ENCODE measurements at regions not wholly inside any gene's neighbourhood (a gene's known extent, or its start where the extent isn't known, plus 50 kb on each side); places are given as distances from the start of the nearest gene placed in this dataset.

DNA sequence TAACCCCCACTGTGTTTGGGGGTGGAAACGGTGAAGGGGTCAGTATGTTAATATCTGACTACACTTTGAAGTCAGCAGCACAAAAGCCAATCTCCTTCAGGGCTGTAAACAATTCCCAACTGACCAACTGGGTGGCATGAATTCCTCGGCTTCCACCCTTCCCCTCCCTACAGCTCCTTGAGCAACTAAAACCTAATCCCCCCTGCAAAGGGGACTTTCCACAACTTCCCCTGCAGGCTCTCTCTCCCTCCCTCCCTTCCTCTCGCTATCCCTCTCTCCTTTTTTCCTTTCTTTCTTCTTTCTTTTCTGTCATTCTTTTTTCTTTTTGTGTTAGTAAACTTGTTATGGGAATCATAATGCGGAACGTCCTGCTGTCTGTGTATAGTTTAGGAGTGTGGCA, 65.1 kb upstream of the PTCH1 start:
- no peak overlapping the region for H2AFZ ChIP-seq (ENCODE audit: low read depth, low read length, poor library complexity, severe bottlenecking)
- no peak overlapping the region for H3K4me2 ChIP-seq (ENCODE audit: low read length)
- no peaks in the 10 kb centered on the region for H4K20me1 ChIP-seq (ENCODE audit: insufficient read depth)
- ChIA-PET CTCF (no interaction called here), POLR2A (no interaction called here), RAD21 (ENCODE audit: low non-redundant PET in 1 of 2, low total read pairs in 2 of 2, uncharacterized antibody in 2 of 2, unreplicated experiment in 2 of 2) (no interaction called here)
- intact Hi-C loops (cut with micrococcal nuclease): no loop called here
- H3K79me2 ChIP-seq (ENCODE audit: insufficient read depth, low read length): no peaks in the 10 kb centered on the region
- no peak overlapping the region for H3K27ac ChIP-seq (ENCODE audit: low read depth, low read length)
- H3K27me3 ChIP-seq (ENCODE audit: insufficient read depth, low read length): no peaks in the 10 kb centered on the region
- TF ChIP-seq, protein P1, sequence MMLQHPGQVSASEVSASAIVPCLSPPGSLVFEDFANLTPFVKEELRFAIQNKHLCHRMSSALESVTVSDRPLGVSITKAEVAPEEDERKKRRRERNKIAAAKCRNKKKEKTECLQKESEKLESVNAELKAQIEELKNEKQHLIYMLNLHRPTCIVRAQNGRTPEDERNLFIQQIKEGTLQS (IDR thresholded peaks at IDR 0.05): no peak
- no peak for TF ChIP-seq POLR2AphosphoS5 (IDR thresholded peaks at IDR 0.05; ENCODE audit: low read depth, low read length)
- TF ChIP-seq SRF (IDR thresholded peaks at IDR 0.05; ENCODE audit: low read depth): no peak
- no peak for TF ChIP-seq TCF7L2 (IDR thresholded peaks at IDR 0.05; ENCODE audit: borderline replicate concordance, extremely low read depth, insufficient read depth, insufficient read length)
- no peak for TF ChIP-seq YY1 (IDR thresholded peaks at IDR 0.05; ENCODE audit: extremely low read depth, insufficient replicate concordance, low read depth, low read length)
- TF ChIP-seq EZH2phosphoT487 (IDR thresholded peaks at IDR 0.05; ENCODE audit: borderline replicate concordance): no peak
- no peak for TF ChIP-seq FOSL1 (IDR thresholded peaks at IDR 0.05; ENCODE audit: low read depth)
- TF ChIP-seq ELF1 (IDR thresholded peaks at IDR 0.05; ENCODE audit: borderline replicate concordance, low read depth): no peak
- TF ChIP-seq SP1 (IDR thresholded peaks at IDR 0.05; ENCODE audit: low read depth): no peak
- TF ChIP-seq CBX3 (IDR thresholded peaks at IDR 0.05; ENCODE audit: low read depth): no peak
- TF ChIP-seq, protein P2, sequence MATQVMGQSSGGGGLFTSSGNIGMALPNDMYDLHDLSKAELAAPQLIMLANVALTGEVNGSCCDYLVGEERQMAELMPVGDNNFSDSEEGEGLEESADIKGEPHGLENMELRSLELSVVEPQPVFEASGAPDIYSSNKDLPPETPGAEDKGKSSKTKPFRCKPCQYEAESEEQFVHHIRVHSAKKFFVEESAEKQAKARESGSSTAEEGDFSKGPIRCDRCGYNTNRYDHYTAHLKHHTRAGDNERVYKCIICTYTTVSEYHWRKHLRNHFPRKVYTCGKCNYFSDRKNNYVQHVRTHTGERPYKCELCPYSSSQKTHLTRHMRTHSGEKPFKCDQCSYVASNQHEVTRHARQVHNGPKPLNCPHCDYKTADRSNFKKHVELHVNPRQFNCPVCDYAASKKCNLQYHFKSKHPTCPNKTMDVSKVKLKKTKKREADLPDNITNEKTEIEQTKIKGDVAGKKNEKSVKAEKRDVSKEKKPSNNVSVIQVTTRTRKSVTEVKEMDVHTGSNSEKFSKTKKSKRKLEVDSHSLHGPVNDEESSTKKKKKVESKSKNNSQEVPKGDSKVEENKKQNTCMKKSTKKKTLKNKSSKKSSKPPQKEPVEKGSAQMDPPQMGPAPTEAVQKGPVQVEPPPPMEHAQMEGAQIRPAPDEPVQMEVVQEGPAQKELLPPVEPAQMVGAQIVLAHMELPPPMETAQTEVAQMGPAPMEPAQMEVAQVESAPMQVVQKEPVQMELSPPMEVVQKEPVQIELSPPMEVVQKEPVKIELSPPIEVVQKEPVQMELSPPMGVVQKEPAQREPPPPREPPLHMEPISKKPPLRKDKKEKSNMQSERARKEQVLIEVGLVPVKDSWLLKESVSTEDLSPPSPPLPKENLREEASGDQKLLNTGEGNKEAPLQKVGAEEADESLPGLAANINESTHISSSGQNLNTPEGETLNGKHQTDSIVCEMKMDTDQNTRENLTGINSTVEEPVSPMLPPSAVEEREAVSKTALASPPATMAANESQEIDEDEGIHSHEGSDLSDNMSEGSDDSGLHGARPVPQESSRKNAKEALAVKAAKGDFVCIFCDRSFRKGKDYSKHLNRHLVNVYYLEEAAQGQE (IDR thresholded peaks at IDR 0.05; ENCODE audit: low read depth): no peak
- no peak for TF ChIP-seq ZFX (IDR thresholded peaks at IDR 0.05)
- TF ChIP-seq EZH2 (IDR thresholded peaks at IDR 0.05): no peak
- no peak for TF ChIP-seq RAD21 (IDR thresholded peaks at IDR 0.05; ENCODE audit: low read depth)
- TF ChIP-seq SIN3A (IDR thresholded peaks at IDR 0.05; ENCODE audit: low read depth): no peak
- TF ChIP-seq, protein P3, sequence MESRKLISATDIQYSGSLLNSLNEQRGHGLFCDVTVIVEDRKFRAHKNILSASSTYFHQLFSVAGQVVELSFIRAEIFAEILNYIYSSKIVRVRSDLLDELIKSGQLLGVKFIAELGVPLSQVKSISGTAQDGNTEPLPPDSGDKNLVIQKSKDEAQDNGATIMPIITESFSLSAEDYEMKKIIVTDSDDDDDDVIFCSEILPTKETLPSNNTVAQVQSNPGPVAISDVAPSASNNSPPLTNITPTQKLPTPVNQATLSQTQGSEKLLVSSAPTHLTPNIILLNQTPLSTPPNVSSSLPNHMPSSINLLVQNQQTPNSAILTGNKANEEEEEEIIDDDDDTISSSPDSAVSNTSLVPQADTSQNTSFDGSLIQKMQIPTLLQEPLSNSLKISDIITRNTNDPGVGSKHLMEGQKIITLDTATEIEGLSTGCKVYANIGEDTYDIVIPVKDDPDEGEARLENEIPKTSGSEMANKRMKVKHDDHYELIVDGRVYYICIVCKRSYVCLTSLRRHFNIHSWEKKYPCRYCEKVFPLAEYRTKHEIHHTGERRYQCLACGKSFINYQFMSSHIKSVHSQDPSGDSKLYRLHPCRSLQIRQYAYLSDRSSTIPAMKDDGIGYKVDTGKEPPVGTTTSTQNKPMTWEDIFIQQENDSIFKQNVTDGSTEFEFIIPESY (IDR thresholded peaks at IDR 0.05; ENCODE audit: extremely low read depth, insufficient replicate concordance, low read length): no peak
- H3K9ac ChIP-seq (ENCODE audit: low read length): no peak overlapping the region
- H3K4me3 ChIP-seq (replicated peaks in 1 of 2; ENCODE audit: low read depth in 1 of 2, low read length in 2 of 2): no peak overlapping the region
- no TSS peak for BruUV-seq (replicated peaks)
- H3K36me3 ChIP-seq (ENCODE audit: control insufficient read depth in 1 of 2, insufficient read depth in 2 of 2, low read length in 2 of 2): no peaks in the 10 kb centered on the region
- no peaks in the 10 kb centered on the region for H3K9me3 ChIP-seq (ENCODE audit: control insufficient read depth in 1 of 2, insufficient read depth in 1 of 2, low read depth in 1 of 2, low read length in 2 of 2)
- no peak for ATAC-seq
- H3K9me2 ChIP-seq (ENCODE audit: insufficient read depth): no peaks in the 10 kb centered on the region
- H3K4me1 ChIP-seq (ENCODE audit: control insufficient read depth in 1 of 2, insufficient read depth in 2 of 2, low read length in 2 of 2): no peaks in the 10 kb centered on the region
- DNase-seq (ENCODE audit: low read depth, low spot score): no peak
